ENCODE measurements at regions not wholly inside any gene's neighbourhood (a gene's known extent, or its start where the extent isn't known, plus 50 kb on each side); places are given as distances from the start of the nearest gene placed in this dataset.

- TF ChIP-seq ZNF157 (tag by site-specific recombination; IDR thresholded peaks at IDR 0.05) (no peak), ZBTB11 (tag by site-specific recombination; conservative IDR thresholded peaks at IDR 0.05; ENCODE audit: low read depth) (no peak), ZNF747 (tag by site-specific recombination; IDR thresholded peaks at IDR 0.05) (no peak), CTCF (tag by site-specific recombination; IDR thresholded peaks at IDR 0.05) (no peak), ZNF501 (tag by site-specific recombination; IDR thresholded peaks at IDR 0.05) (no peak), AEBP2 (tag by site-specific recombination; IDR thresholded peaks at IDR 0.05; ENCODE audit: borderline replicate concordance) (no peak)
Observed at GRCh38 chr3:137854533-137855261, 90.6 kb downstream of the SOX14 start.

Data from HEK293 (cell line).